Daoy (cell line): ENCODE measurements at regions not wholly inside any gene's neighbourhood (a gene's known extent, or its start where the extent isn't known, plus 50 kb on each side); places are given as distances from the start of the nearest gene placed in this dataset.
A peak's percentile ranks its signal among the peaks of the same experiment; 100 is the strongest.

Experiments
- DNase-seq: peaks from one replicate; pipeline ENCODE4 v3.0.0-alpha.2; 2015; ENCODE audit warnings: low read depth

- DNase-seq = no peak
Measured at GRCh38 chr13:105452895-105453294, 1082.6 kb downstream of the EFNB2 start.

GRCh38 chr13:105450784-105451183 lies 1084.7 kb downstream of the EFNB2 start:
- DNase-seq = no peak

GRCh38 chr13:105448811-105449210 lies 1086.7 kb downstream of the EFNB2 start:
- no peak for DNase-seq

GRCh38 chr13:105446197-105446596 lies 1089.3 kb downstream of the EFNB2 start:
- peak; percentile 5 for DNase-seq

GRCh38 chr13:105445796-105446195 lies 1089.7 kb downstream of the EFNB2 start:
- no peak for DNase-seq

GRCh38 chr13:105442949-105443699 lies 1092.3 kb downstream of the EFNB2 start:
- peak; percentile 66 for DNase-seq

- DNase-seq = no peak
Measured at GRCh38 chr13:105442040-105442439, 1093.4 kb downstream of the EFNB2 start.

- DNase-seq = no peak
Measured at GRCh38 chr13:105441051-105441750, 1094.3 kb downstream of the EFNB2 start.

- no peak for DNase-seq
Measured at GRCh38 chr13:105436943-105437342, 1098.5 kb downstream of the EFNB2 start.

- DNase-seq = no peak
Measured at GRCh38 chr13:105432438-105432837, 1103.0 kb downstream of the EFNB2 start.

GRCh38 chr13:105428811-105429210 lies 1106.7 kb downstream of the EFNB2 start:
- DNase-seq = no peak

GRCh38 chr13:105426441-105426840 lies 1109.0 kb downstream of the EFNB2 start:
- no peak for DNase-seq

- DNase-seq = no peak
Measured at GRCh38 chr13:105414639-105415038, 1120.8 kb downstream of the EFNB2 start.

GRCh38 chr13:105412171-105412570 lies 1123.3 kb downstream of the EFNB2 start:
- no peak for DNase-seq

GRCh38 chr13:105410602-105411001 lies 1124.9 kb downstream of the EFNB2 start:
- peak; percentile 68 for DNase-seq

- DNase-seq = no peak
Measured at GRCh38 chr13:105406551-105406950, 1128.9 kb downstream of the EFNB2 start.

GRCh38 chr13:105403086-105403485 lies 1132.4 kb downstream of the EFNB2 start:
- no peak for DNase-seq

- DNase-seq = no peak
Measured at GRCh38 chr13:105395041-105395440, 1140.4 kb downstream of the EFNB2 start.

- no peak for DNase-seq
Measured at GRCh38 chr13:105389373-105389772, 1146.1 kb downstream of the EFNB2 start.

GRCh38 chr13:105377452-105377851 lies 1158.0 kb downstream of the EFNB2 start:
- no peak for DNase-seq

- no peak for DNase-seq
Measured at GRCh38 chr13:105370011-105370650, 1165.3 kb downstream of the EFNB2 start.

GRCh38 chr13:105368781-105369180 lies 1166.7 kb downstream of the EFNB2 start:
- DNase-seq = no peak

- no peak for DNase-seq
Measured at GRCh38 chr13:105365831-105366230, 1169.6 kb downstream of the EFNB2 start.
